HG03196 (cell line): ENCODE measurements at regions not wholly inside any gene's neighbourhood (a gene's known extent, or its start where the extent isn't known, plus 50 kb on each side); places are given as distances from the start of the nearest gene placed in this dataset.

ENCODE experiments used
- ATAC-seq: cut with Tn5 transposase; IDR thresholded peaks from one replicate; pipeline ENCODE4 v1.9.1; 2021; ENCODE audit not compliant: unreplicated experiment

- ATAC-seq, result no peak
Measured at GRCh38 chr6:155509743-155510475, 54.3 kb upstream of the NOX3 start.

GRCh38 chr6:155505608-155505989, 50.0 kb upstream of the NOX3 start:
- no peak for ATAC-seq
